Endothelial cell (in vitro differentiated cells): ENCODE measurements at regions not wholly inside any gene's neighbourhood (a gene's known extent, or its start where the extent isn't known, plus 50 kb on each side); places are given as distances from the start of the nearest gene placed in this dataset.
"Not testable (repeated sequence)": the region's sequence is repeated elsewhere in the genome, so short reads cannot be mapped to it uniquely, and the experiment has no call there.

ENCODE experiments used
- DNase-seq: peaks from one replicate; pipeline ENCODE4 v3.0.0; 2021; ENCODE audit warnings: low spot score
- H3K27ac Mint-ChIP-seq: one replicate; pipeline ENCODE4 v1.8.0; 2021; ENCODE audit warnings: mixed read lengths, inconsistent platforms; ENCODE audit not compliant: unreplicated experiment
- H3K27me3 Mint-ChIP-seq: one replicate; pipeline ENCODE4 v1.8.0; 2021; ENCODE audit warnings: mild to moderate bottlenecking, moderate library complexity, mixed read lengths, inconsistent platforms; ENCODE audit not compliant: unreplicated experiment
- H3K36me3 Mint-ChIP-seq: one replicate; pipeline ENCODE4 v1.8.0; 2021; ENCODE audit warnings: mild to moderate bottlenecking, low read depth, mixed read lengths, inconsistent platforms; ENCODE audit not compliant: unreplicated experiment
- H3K4me1 Mint-ChIP-seq: one replicate; pipeline ENCODE4 v1.8.0; 2021; ENCODE audit warnings: mild to moderate bottlenecking, mixed read lengths, inconsistent platforms; ENCODE audit not compliant: unreplicated experiment
- H3K4me3 Mint-ChIP-seq: one replicate; pipeline ENCODE4 v1.8.0; 2021; ENCODE audit warnings: mild to moderate bottlenecking, mixed read lengths, inconsistent platforms; ENCODE audit not compliant: unreplicated experiment
- H3K9me3 Mint-ChIP-seq: one replicate; pipeline ENCODE4 v1.8.0; 2021; ENCODE audit warnings: mixed read lengths, inconsistent platforms; ENCODE audit not compliant: unreplicated experiment
- CTCF ChIP-seq: fragments of 200-600 bp; sonication (generic); IDR thresholded peaks from one replicate; pipeline ENCODE4 v1.5.0; 2021; ENCODE audit warnings: antibody characterized with exemption; ENCODE audit not compliant: unreplicated experiment

GRCh38 chr12:11987901-11988300 lies 82.8 kb upstream of the BCL2L14 start:
- Mint-ChIP-seq H3K27ac (no peak overlapping the region), H3K4me3 (no peak overlapping the region), H3K36me3 (peaks cover 4% of the 10 kb centered on the region), H3K27me3 (peaks cover 1% of the 10 kb centered on the region), H3K9me3 (no peaks in the 10 kb centered on the region), H3K4me1 (no peaks in the 10 kb centered on the region)
- no peak for DNase-seq
- TF ChIP-seq CTCF, result no peak

DNA sequence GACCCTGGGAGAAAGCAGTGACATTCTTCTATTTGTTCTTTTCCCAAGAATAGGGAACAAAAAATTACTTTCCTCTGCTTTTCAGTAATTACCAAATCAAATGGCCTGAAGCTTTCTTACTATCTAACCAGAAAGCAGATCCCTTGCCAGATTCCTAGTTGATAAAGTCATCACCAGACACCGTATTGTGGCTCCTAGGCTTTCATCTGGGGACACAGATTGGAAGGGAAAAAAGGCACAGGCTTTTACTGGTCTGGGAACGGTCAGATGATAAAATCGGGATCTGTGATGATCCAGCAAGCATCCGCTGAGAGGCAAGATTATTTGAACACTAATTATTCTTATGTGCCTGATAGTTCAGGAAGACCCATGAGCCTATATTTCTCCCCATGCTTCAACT lies 79.1 kb upstream of the BCL2L14 start:
- Mint-ChIP-seq H3K36me3 (peaks cover 4% of the 10 kb centered on the region), H3K4me3 (peak overlapping the region; percentile 13), H3K27ac (no peak overlapping the region), H3K27me3 (peaks cover 1% of the 10 kb centered on the region), H3K9me3 (no peaks in the 10 kb centered on the region), H3K4me1 (peaks cover 6% of the 10 kb centered on the region)
- DNase-seq, result no peak
- no peak for TF ChIP-seq CTCF

DNA sequence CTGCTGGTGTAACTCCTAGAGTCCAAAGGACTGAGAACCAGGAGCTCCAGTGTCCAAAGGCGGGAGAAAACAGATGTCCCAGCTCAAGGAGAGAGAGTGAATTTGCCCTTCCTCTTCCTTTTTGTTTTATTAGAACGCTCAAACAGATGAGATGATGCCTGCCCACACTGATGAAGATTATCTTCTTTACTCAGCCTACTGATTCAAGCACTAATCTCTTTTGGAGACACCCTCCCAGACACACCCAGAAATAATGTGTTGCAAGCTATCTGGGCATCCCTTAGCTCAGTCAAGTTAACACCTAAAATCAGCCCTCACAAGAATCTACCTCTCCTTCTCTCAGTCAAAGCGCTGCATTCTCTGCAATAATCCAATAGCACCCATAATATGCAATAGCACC lies 78.2 kb upstream of the BCL2L14 start:
- no peak for TF ChIP-seq CTCF

DNA sequence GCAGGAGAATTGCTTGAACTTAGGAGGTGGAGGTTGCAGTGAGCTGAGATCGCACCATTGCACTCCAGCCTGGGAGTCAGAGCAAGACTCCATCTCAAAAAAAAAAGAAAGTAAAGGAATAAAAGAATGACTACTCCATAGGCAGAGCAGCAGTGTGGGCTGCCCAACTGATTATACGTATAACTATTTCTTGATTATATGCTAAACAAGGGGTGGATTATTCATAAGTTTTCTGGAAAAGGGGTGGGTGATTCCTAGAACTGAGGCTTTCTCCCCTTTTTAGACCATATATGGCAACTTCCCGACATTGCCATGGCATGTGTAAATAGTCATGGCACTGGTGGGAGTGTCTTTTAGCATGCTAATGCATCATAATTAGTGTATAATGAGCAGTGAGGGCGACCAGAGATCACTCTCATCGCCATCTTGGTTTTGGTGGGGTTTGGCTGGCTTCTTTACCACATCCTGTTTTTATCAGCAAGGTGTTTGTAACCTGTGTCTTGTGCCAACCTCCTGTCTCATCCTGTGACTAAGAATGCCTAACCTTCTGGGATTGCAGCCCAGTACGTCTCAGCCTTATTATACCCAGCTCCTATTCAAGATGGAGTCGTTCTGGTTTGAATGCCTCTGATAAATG lies 72.3 kb upstream of the BCL2L14 start:
- not testable (repeated sequence) for H3K4me1 Mint-ChIP-seq, H3K36me3 Mint-ChIP-seq, H3K27me3 Mint-ChIP-seq, DNase-seq, H3K4me3 Mint-ChIP-seq, H3K9me3 Mint-ChIP-seq, H3K27ac Mint-ChIP-seq

More for the DNA sequence above, 78.2 kb upstream of the BCL2L14 start:
- H3K27ac Mint-ChIP-seq, result no peak overlapping the region
- H3K27me3 Mint-ChIP-seq, result peaks cover 1% of the 10 kb centered on the region
- peaks cover 6% of the 10 kb centered on the region for H3K4me1 Mint-ChIP-seq
- H3K9me3 Mint-ChIP-seq, result no peaks in the 10 kb centered on the region
- no peak overlapping the region for H3K4me3 Mint-ChIP-seq
- DNase-seq, result no peak
- peaks cover 4% of the 10 kb centered on the region for H3K36me3 Mint-ChIP-seq

DNA sequence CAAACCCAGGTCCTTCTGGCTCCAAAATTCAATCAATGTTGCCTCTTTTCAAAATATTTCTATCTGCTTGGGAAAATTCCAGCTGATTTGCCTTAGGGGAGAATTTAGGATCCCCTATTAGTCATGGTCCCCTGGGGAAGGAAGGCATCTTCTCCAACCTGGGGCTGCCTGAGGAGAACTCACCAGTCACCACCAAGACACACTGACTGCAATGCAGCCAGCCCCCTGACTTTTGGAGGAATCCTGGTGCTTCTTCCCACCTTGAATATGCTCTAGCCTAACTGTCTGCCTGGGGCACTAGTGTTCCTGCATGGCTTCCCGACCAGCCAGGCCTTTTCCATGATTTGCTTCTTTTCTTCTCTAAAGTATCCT lies 71.8 kb upstream of the BCL2L14 start:
- no peak overlapping the region for H3K27ac Mint-ChIP-seq
- H3K27me3 Mint-ChIP-seq, result peaks cover 2% of the 10 kb centered on the region

More for the DNA sequence above, 71.8 kb upstream of the BCL2L14 start:
- Mint-ChIP-seq H3K4me3 (no peak overlapping the region), H3K9me3 (no peaks in the 10 kb centered on the region), H3K4me1 (peaks cover 6% of the 10 kb centered on the region), H3K36me3 (no peaks in the 10 kb centered on the region)
- no peak for TF ChIP-seq CTCF
- no peak for DNase-seq
